ENCODE measurements at regions not wholly inside any gene's neighbourhood (a gene's known extent, or its start where the extent isn't known, plus 50 kb on each side); places are given as distances from the start of the nearest gene placed in this dataset.

GRCh38 chr22:48619721-48620120 lies 1208.0 kb downstream of the BRD1 start:
- TF ChIP-seq, protein P1, sequence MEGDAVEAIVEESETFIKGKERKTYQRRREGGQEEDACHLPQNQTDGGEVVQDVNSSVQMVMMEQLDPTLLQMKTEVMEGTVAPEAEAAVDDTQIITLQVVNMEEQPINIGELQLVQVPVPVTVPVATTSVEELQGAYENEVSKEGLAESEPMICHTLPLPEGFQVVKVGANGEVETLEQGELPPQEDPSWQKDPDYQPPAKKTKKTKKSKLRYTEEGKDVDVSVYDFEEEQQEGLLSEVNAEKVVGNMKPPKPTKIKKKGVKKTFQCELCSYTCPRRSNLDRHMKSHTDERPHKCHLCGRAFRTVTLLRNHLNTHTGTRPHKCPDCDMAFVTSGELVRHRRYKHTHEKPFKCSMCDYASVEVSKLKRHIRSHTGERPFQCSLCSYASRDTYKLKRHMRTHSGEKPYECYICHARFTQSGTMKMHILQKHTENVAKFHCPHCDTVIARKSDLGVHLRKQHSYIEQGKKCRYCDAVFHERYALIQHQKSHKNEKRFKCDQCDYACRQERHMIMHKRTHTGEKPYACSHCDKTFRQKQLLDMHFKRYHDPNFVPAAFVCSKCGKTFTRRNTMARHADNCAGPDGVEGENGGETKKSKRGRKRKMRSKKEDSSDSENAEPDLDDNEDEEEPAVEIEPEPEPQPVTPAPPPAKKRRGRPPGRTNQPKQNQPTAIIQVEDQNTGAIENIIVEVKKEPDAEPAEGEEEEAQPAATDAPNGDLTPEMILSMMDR (IDR thresholded peaks at IDR 0.05; ENCODE audit: insufficient read depth, low read depth, low read length) = no peak
- CTCF ChIA-PET = no interaction called here
- POLR2A ChIA-PET = no interaction called here
- Histone ChIP-seq H3K36me3 (ENCODE audit: control insufficient read depth, insufficient read depth, low read length) (no peaks in the 10 kb centered on the region), H3K4me3 (ENCODE audit: low read depth, low read length) (no peak overlapping the region), H3K27me3 (ENCODE audit: control insufficient read depth, insufficient read depth, low read length) (no peaks in the 10 kb centered on the region; the same call in 1 of the 2 replicates)
- DNase-seq (ENCODE audit: low read depth) = no peak

DNA sequence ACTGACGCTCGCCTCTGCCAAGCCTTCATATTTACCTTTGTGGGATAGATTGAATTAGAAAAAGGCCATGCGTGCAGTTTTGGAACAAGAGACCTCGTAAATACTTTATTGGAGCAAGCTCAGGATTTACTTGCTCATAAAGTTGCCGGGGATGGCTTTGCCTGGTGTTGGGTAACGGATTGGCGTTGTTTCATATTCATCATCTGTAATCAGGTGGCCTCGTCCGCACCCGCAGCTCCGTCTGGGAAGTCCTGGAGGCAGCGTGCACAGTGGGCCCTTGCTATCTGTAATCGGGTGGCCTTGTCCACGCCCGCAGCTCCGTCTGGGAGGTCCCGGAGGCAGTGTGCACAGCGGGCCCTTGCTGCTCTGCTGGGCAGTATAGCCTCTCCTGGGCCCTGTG lies 1209.3 kb downstream of the BRD1 start:
- no peak for DNase-seq (ENCODE audit: low read depth)
- TF ChIP-seq, protein P1 (IDR thresholded peaks at IDR 0.05; ENCODE audit: insufficient read depth, low read depth, low read length) = no peak
- H3K36me3 ChIP-seq (ENCODE audit: control insufficient read depth, insufficient read depth, low read length) = no peaks in the 10 kb centered on the region
- H3K4me3 ChIP-seq (ENCODE audit: low read depth, low read length) = no peak overlapping the region
- POLR2A ChIA-PET = no interaction called here
- H3K27me3 ChIP-seq (ENCODE audit: control insufficient read depth, insufficient read depth, low read length) = no peaks in the 10 kb centered on the region; the same call in 1 of the 2 replicates
- CTCF ChIA-PET = no interaction called here

DNA sequence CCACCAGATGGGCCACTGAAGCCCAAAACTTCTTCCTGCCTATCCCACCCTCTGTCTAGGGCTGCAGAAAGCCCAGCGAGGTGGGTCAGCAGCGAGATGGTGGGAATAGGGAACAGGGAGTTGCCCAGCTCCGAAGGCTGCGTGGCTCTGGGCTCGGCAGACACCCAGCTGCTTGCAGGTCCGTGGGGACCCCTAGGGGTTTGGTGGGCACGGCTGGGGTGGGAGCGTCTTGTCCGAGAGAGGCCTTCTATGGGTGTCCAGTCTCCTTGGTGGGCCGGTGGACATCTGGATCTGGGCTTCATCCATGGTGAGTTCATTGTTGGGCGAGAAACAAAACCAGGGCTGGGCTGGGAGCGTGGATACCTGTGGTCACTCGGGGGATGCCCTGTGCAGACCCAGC lies 1211.0 kb downstream of the BRD1 start:
- no peak for DNase-seq (ENCODE audit: low read depth)

GRCh38 chr22:48615171-48616008 lies 1212.3 kb downstream of the BRD1 start:
- Histone ChIP-seq H3K36me3 (ENCODE audit: control insufficient read depth, insufficient read depth, low read length) (no peaks in the 10 kb centered on the region), H3K27me3 (ENCODE audit: control insufficient read depth, insufficient read depth, low read length) (no peaks in the 10 kb centered on the region; the same call in 1 of the 2 replicates), H3K4me3 (ENCODE audit: low read depth, low read length) (no peak overlapping the region)
- CTCF ChIA-PET = no interaction called here
- no peak for DNase-seq (ENCODE audit: low read depth)
- POLR2A ChIA-PET = no interaction called here
- TF ChIP-seq, protein P1 (IDR thresholded peaks at IDR 0.05; ENCODE audit: insufficient read depth, low read depth, low read length) = no peak

More for the DNA sequence above, 1211.0 kb downstream of the BRD1 start:
- TF ChIP-seq, protein P1 (IDR thresholded peaks at IDR 0.05; ENCODE audit: insufficient read depth, low read depth, low read length) = no peak
- no peaks in the 10 kb centered on the region for H3K36me3 ChIP-seq (ENCODE audit: control insufficient read depth, insufficient read depth, low read length)
- no peak overlapping the region for H3K4me3 ChIP-seq (ENCODE audit: low read depth, low read length)
- CTCF ChIA-PET = no interaction called here
- POLR2A ChIA-PET = no interaction called here
- H3K27me3 ChIP-seq (ENCODE audit: control insufficient read depth, insufficient read depth, low read length) = no peaks in the 10 kb centered on the region; the same call in 1 of the 2 replicates

GRCh38 chr22:48613566-48614200 lies 1214.0 kb downstream of the BRD1 start:
- Histone ChIP-seq H3K27me3 (ENCODE audit: control insufficient read depth, insufficient read depth, low read length) (no peaks in the 10 kb centered on the region; the same call in 1 of the 2 replicates), H3K36me3 (ENCODE audit: control insufficient read depth, insufficient read depth, low read length) (no peaks in the 10 kb centered on the region), H3K4me3 (ENCODE audit: low read depth, low read length) (no peak overlapping the region)
- TF ChIP-seq, protein P1 (IDR thresholded peaks at IDR 0.05; ENCODE audit: insufficient read depth, low read depth, low read length) = no peak
- no peak for DNase-seq (ENCODE audit: low read depth)
- ChIA-PET POLR2A (no interaction called here), CTCF (no interaction called here)

Measured in BJ (cell line).